Tibial nerve (tissue), 4 donors: ENCODE measurements at regions not wholly inside any gene's neighbourhood (a gene's known extent, or its start where the extent isn't known, plus 50 kb on each side); places are given as distances from the start of the nearest gene placed in this dataset. TPM values are rescaled to one million over a fixed set of nuclear protein-coding genes. Genes with fewer than 3 reads are reported as not detected.

Experiments used
- DNase-seq, 2 donors: peaks; one replicate each; pipeline ENCODE4 v3.0.0-alpha.2; 2019; ENCODE audit warnings: low spot score in 2 of 2
- H3K27ac ChIP-seq, 4 donors: fragments of 200-600 bp; sonication (generic) in 3 of 4; one replicate each; pipeline ENCODE4 v1.5.1; 2017 to 2019; ENCODE audit warnings: mild to moderate bottlenecking in 1 of 4
- H3K27me3 ChIP-seq, 2 donors: fragments of 200-600 bp; sonication (generic) in 1 of 2; one replicate each; pipeline versions ENCODE4 v1.5.1 to v1.6.0; 2017 to 2019
- H3K36me3 ChIP-seq, 3 donors: fragments of 200-600 bp; sonication (generic); one replicate each; pipeline ENCODE4 v1.5.1; 2018 to 2019
- H3K4me1 ChIP-seq, 4 donors: fragments of 200-600 bp; sonication (generic) in 3 of 4; one replicate each; pipeline ENCODE4 v1.5.1; 2017 to 2019
- H3K4me3 ChIP-seq, 4 donors: fragments of 200-600 bp; sonication (generic) in 3 of 4; one replicate each; pipeline ENCODE4 v1.5.1; 2017 to 2019; ENCODE audit warnings: mild to moderate bottlenecking in 1 of 4, moderate library complexity in 1 of 4
- H3K9me3 ChIP-seq, 4 donors: fragments of 200-600 bp; sonication (generic) in 3 of 4; one replicate each; pipeline ENCODE4 v1.5.1; 2017 to 2019
- EP300 ChIP-seq, 2 donors: sonication (generic); formaldehyde crosslinking; IDR thresholded peaks; one replicate each; pipeline ENCODE4 v1.6.1; 2017; ENCODE audit warnings: antibody characterized with exemption in 2 of 2, mild to moderate bottlenecking in 1 of 2
- POLR2A ChIP-seq, 2 donors: fragments of 450-650 bp; IDR thresholded peaks; one replicate each; pipeline ENCODE4 v1.6.1; 2017; ENCODE audit warnings: antibody characterized with exemption in 2 of 2, mild to moderate bottlenecking in 2 of 2, moderate library complexity in 2 of 2
- WGBS, 2 donors: methylation state at CpG; one replicate each; pipeline ENCODE4 v1.1.5; 2018; 5-methylcytosine and 5-hydroxymethylcytosine counted together
- small RNA-seq: library from RNA; depleted of rRNA; stranded (forward); fragments of <200 nt; gene quantifications from one replicate; pipeline ENCODE3, GENCODE V24; 2016
- TF ChIP-seq, protein P1 (sequence below), 5 experiments: fragments of 200-600 bp in 3 of 5; fragments of 450-650 bp in 2 of 5; sonication (generic) in 3 of 5; IDR thresholded peaks; one replicate each; pipeline ENCODE4 v1.5.1; 2016 to 2019; ENCODE audit warnings: antibody characterized with exemption in 5 of 5, mild to moderate bottlenecking in 3 of 5, moderate library complexity in 2 of 5

DNA sequence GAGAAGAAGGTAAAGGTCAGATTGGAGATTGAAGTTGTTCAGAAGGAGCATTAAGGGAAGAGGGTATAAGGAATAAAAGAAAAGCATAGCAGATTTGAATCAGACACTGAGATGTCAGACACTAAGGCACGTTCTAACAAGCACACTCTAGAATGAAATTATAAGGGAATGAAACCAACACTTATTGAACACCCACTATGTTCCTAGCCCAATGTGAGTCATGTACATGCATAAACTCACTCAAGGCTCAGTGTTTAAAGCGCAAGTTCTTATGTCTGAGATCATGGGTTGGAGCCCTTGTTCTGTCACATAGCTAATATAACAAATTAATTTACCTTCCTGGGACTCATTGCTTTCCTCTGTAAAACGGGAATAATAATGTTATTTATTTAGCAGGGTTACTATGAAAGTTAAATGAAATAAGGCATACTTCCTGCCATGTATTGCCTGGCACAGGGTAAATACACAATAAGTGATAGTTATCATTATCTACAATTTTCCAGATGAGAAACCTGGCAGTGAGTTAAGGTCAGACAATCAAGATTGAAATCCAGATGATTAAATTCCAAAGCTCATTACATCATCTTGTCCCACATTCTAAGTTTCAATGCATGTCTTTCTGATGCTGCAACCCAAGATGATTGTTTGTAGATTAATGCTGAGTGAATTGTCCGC, 68.3 kb upstream of the DACH1 start:
- no peak for DNase-seq
- no peaks in the 10 kb centered on the region for H3K4me1 ChIP-seq
- no peak overlapping the region for H3K4me3 ChIP-seq
- TF ChIP-seq, protein P1, sequence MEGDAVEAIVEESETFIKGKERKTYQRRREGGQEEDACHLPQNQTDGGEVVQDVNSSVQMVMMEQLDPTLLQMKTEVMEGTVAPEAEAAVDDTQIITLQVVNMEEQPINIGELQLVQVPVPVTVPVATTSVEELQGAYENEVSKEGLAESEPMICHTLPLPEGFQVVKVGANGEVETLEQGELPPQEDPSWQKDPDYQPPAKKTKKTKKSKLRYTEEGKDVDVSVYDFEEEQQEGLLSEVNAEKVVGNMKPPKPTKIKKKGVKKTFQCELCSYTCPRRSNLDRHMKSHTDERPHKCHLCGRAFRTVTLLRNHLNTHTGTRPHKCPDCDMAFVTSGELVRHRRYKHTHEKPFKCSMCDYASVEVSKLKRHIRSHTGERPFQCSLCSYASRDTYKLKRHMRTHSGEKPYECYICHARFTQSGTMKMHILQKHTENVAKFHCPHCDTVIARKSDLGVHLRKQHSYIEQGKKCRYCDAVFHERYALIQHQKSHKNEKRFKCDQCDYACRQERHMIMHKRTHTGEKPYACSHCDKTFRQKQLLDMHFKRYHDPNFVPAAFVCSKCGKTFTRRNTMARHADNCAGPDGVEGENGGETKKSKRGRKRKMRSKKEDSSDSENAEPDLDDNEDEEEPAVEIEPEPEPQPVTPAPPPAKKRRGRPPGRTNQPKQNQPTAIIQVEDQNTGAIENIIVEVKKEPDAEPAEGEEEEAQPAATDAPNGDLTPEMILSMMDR (IDR thresholded peaks at IDR 0.05): no peak
- no peak for TF ChIP-seq POLR2A (IDR thresholded peaks at IDR 0.05)
- no peak for TF ChIP-seq EP300 (IDR thresholded peaks at IDR 0.05)
- no peaks in the 10 kb centered on the region for H3K27me3 ChIP-seq
- 77% methylated on average over 4 of the region's 4 CpGs for WGBS, 2 donors
- no peaks in the 10 kb centered on the region for H3K36me3 ChIP-seq
- H3K27ac ChIP-seq: no peak overlapping the region
- H3K9me3 ChIP-seq: no peaks in the 10 kb centered on the region

DNA sequence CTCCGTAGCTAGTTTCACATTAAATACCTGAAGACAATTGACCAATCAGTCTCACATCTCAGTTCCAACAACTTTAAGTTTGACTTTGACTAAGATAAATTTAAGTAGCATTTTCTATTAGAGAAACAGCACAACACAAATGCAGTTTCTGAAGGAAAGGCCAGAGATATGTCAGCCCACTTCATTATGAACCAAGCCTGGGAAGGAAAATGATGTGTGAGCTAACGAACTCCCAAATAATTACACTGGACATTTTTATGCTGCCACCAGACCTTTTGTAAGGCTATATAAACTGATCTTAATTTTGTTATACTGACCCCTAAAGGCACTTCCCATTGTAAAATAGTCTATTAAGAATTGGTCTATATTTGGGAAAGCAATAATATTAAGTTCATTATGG, 57.9 kb upstream of the DACH1 start:
- no peak for DNase-seq
- Histone ChIP-seq H3K36me3 (no peaks in the 10 kb centered on the region), H3K4me1 (no peaks in the 10 kb centered on the region), H3K9me3 (no peaks in the 10 kb centered on the region), H3K27ac (no peak overlapping the region), H3K4me3 (no peak overlapping the region), H3K27me3 (no peaks in the 10 kb centered on the region)
- TF ChIP-seq, protein P1 (IDR thresholded peaks at IDR 0.05): no peak
- TF ChIP-seq POLR2A (IDR thresholded peaks at IDR 0.05) (no peak), EP300 (IDR thresholded peaks at IDR 0.05) (no peak)
- WGBS, 2 donors: 71 to 87% methylated on average over 2 of the region's 2 CpGs

DNA sequence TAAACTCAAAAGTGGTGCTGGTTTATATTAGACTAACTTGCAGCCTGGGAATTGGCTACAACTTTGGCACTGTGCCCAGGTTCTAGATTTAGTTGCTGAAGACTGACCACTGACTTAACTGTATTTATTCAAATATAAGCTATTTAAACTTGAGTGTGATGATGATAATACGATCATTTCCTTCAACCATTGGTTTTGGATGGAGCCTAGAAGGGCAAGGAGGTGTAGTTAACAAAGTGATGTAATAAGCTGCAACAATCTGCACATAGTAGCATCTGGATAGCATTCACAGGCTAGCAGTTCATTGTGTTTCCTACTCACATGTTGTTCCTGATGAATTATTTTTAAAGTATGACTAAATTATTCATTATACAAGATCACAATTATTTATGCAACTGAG, 55.2 kb upstream of the DACH1 start:
- Histone ChIP-seq H3K9me3 (no peaks in the 10 kb centered on the region), H3K4me1 (no peaks in the 10 kb centered on the region), H3K27ac (no peak overlapping the region), H3K4me3 (no peak overlapping the region), H3K27me3 (no peaks in the 10 kb centered on the region), H3K36me3 (no peaks in the 10 kb centered on the region)
- WGBS, 2 donors: 58 to 61% methylated on average over 1 of the region's 1 CpG
- DNase-seq: no peak
- no peak for TF ChIP-seq POLR2A (IDR thresholded peaks at IDR 0.05)
- TF ChIP-seq, protein P1 (IDR thresholded peaks at IDR 0.05): no peak

Small RNAs in the stretch of these regions (small RNA-seq; reads per million reads assigned to genes)
- not detected for gene RF00263
- not detected for gene RF00411
- not detected for gene RF00440
- gene RF02271: not detected
- gene RPL18AP17: not detected
